ENCODE measurements at regions not wholly inside any gene's neighbourhood (a gene's known extent, or its start where the extent isn't known, plus 50 kb on each side); places are given as distances from the start of the nearest gene placed in this dataset.

DNA sequence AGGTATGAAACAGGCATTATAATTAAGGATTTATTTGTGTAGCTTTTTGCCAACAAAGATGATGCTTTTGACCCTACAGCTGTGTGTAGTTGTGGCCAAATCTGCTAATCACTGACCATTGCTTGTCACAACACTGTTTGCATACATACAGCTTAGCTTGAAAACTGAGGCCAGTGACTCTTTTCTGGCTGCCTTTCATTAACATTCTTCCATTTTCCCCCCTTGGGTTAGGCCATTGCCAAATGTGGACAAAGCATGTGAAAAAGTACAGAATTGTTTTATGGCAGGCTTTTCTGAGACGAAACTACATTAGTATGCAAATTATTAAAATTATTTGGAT lies 263.3 kb downstream of the SLC16A7 start (continued):
- TF ChIP-seq CBFB (CRISPR knock-in tag; IDR thresholded peaks at IDR 0.05; ENCODE audit: low read depth): no peak

DNA sequence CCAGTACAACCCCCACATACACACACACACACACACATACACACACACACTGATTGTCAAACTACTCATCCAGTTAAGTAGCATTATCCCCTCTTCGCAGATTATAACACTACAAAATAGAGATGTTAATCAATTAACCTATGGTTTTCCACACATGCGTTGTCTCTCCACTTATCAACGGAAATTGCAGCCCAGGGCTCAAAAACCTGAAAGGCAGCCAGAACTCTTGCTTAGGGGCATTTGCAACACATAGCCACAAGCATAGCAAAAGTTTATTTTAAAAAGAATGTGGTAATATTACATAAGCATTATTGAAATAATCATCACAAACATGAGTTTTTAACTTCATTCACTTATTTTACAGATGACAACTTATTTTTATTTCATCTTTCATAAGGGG lies 265.8 kb downstream of the SLC16A7 start:
- peaks cover 13% of the 10 kb centered on the region for H3K36me3 Mint-ChIP-seq
- no peaks in the 10 kb centered on the region for H3K27me3 Mint-ChIP-seq (ENCODE audit: low read depth)
- ChIA-PET CTCF (no interaction called here), POLR2A (no interaction called here)
- H3K4me1 Mint-ChIP-seq: no peaks in the 10 kb centered on the region
- no peak overlapping the region for H3K27ac Mint-ChIP-seq
- no peak for DNase-seq (ENCODE audit: low spot score)
- ATAC-seq: no peak
- H3K4me3 Mint-ChIP-seq: no peak overlapping the region
- TF ChIP-seq GABPB1 (CRISPR knock-in tag; IDR thresholded peaks at IDR 0.05) (no peak), ELF4 (CRISPR knock-in tag; IDR thresholded peaks at IDR 0.05; ENCODE audit: low read depth) (no peak), NFYB (CRISPR knock-in tag; conservative IDR thresholded peaks at IDR 0.05; ENCODE audit: low read depth) (no peak), ZNF263 (CRISPR knock-in tag; IDR thresholded peaks at IDR 0.05; ENCODE audit: low read depth) (no peak), ZNF416 (CRISPR knock-in tag; IDR thresholded peaks at IDR 0.05) (no peak), GRHL2 (CRISPR knock-in tag; IDR thresholded peaks at IDR 0.05; ENCODE audit: insufficient replicate concordance, severe bottlenecking) (no peak), IRF2 (CRISPR knock-in tag; IDR thresholded peaks at IDR 0.05; ENCODE audit: borderline replicate concordance, low read depth) (no peak), FOXK1 (CRISPR knock-in tag; IDR thresholded peaks at IDR 0.05) (no peak)
- TF ChIP-seq, protein P1, sequence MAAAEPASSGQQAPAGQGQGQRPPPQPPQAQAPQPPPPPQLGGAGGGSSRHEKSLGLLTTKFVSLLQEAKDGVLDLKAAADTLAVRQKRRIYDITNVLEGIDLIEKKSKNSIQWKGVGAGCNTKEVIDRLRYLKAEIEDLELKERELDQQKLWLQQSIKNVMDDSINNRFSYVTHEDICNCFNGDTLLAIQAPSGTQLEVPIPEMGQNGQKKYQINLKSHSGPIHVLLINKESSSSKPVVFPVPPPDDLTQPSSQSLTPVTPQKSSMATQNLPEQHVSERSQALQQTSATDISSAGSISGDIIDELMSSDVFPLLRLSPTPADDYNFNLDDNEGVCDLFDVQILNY (CRISPR knock-in tag; IDR thresholded peaks at IDR 0.05): no peak
- TF ChIP-seq, protein P2, sequence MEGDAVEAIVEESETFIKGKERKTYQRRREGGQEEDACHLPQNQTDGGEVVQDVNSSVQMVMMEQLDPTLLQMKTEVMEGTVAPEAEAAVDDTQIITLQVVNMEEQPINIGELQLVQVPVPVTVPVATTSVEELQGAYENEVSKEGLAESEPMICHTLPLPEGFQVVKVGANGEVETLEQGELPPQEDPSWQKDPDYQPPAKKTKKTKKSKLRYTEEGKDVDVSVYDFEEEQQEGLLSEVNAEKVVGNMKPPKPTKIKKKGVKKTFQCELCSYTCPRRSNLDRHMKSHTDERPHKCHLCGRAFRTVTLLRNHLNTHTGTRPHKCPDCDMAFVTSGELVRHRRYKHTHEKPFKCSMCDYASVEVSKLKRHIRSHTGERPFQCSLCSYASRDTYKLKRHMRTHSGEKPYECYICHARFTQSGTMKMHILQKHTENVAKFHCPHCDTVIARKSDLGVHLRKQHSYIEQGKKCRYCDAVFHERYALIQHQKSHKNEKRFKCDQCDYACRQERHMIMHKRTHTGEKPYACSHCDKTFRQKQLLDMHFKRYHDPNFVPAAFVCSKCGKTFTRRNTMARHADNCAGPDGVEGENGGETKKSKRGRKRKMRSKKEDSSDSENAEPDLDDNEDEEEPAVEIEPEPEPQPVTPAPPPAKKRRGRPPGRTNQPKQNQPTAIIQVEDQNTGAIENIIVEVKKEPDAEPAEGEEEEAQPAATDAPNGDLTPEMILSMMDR (IDR thresholded peaks at IDR 0.05): no peak
- TF ChIP-seq, protein P3, sequence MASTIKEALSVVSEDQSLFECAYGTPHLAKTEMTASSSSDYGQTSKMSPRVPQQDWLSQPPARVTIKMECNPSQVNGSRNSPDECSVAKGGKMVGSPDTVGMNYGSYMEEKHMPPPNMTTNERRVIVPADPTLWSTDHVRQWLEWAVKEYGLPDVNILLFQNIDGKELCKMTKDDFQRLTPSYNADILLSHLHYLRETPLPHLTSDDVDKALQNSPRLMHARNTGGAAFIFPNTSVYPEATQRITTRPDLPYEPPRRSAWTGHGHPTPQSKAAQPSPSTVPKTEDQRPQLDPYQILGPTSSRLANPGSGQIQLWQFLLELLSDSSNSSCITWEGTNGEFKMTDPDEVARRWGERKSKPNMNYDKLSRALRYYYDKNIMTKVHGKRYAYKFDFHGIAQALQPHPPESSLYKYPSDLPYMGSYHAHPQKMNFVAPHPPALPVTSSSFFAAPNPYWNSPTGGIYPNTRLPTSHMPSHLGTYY (CRISPR knock-in tag; IDR thresholded peaks at IDR 0.05): no peak
- TF ChIP-seq, protein P4, sequence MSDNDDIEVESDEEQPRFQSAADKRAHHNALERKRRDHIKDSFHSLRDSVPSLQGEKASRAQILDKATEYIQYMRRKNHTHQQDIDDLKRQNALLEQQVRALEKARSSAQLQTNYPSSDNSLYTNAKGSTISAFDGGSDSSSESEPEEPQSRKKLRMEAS (CRISPR knock-in tag; IDR thresholded peaks at IDR 0.05): no peak
- TF ChIP-seq, protein P5, sequence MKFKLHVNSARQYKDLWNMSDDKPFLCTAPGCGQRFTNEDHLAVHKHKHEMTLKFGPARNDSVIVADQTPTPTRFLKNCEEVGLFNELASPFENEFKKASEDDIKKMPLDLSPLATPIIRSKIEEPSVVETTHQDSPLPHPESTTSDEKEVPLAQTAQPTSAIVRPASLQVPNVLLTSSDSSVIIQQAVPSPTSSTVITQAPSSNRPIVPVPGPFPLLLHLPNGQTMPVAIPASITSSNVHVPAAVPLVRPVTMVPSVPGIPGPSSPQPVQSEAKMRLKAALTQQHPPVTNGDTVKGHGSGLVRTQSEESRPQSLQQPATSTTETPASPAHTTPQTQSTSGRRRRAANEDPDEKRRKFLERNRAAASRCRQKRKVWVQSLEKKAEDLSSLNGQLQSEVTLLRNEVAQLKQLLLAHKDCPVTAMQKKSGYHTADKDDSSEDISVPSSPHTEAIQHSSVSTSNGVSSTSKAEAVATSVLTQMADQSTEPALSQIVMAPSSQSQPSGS (CRISPR knock-in tag; IDR thresholded peaks at IDR 0.05; ENCODE audit: borderline replicate concordance, low read depth): no peak
- H3K9me3 Mint-ChIP-seq: peaks cover 23% of the 10 kb centered on the region

DNA sequence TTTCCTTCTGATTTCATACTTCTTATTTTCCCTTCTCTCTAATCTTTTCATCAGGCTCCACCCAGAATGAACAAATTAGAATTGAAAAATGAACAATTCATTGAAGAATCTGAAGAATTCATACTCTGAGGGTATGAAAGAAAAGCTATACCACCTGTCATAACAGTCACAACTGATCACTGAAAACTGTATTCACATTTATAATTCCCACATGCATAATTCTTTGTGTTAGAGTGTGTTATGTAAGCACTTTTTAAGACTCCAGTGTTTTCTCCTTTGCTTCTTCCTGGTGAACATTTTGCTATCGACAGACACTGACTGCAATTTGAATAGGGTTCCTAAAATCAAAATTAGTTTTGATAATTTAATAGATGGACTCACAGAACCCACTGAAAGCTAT lies 271.2 kb downstream of the SLC16A7 start:
- no peak for DNase-seq (ENCODE audit: low spot score)
- peaks cover 11% of the 10 kb centered on the region for H3K9me3 Mint-ChIP-seq
- ATAC-seq: no peak
- peaks cover 4% of the 10 kb centered on the region; the same call in 1 of the 2 replicates for H3K36me3 Mint-ChIP-seq
- no peaks in the 10 kb centered on the region for H3K27me3 Mint-ChIP-seq (ENCODE audit: low read depth)
- H3K4me1 Mint-ChIP-seq: no peaks in the 10 kb centered on the region
- H3K4me3 Mint-ChIP-seq: no peak overlapping the region
- no peak overlapping the region for H3K27ac Mint-ChIP-seq
- ChIA-PET CTCF (no interaction called here), POLR2A (no interaction called here)
- no peak for TF ChIP-seq MYBL2 (CRISPR knock-in tag; IDR thresholded peaks at IDR 0.05)
- TF ChIP-seq, protein P6, sequence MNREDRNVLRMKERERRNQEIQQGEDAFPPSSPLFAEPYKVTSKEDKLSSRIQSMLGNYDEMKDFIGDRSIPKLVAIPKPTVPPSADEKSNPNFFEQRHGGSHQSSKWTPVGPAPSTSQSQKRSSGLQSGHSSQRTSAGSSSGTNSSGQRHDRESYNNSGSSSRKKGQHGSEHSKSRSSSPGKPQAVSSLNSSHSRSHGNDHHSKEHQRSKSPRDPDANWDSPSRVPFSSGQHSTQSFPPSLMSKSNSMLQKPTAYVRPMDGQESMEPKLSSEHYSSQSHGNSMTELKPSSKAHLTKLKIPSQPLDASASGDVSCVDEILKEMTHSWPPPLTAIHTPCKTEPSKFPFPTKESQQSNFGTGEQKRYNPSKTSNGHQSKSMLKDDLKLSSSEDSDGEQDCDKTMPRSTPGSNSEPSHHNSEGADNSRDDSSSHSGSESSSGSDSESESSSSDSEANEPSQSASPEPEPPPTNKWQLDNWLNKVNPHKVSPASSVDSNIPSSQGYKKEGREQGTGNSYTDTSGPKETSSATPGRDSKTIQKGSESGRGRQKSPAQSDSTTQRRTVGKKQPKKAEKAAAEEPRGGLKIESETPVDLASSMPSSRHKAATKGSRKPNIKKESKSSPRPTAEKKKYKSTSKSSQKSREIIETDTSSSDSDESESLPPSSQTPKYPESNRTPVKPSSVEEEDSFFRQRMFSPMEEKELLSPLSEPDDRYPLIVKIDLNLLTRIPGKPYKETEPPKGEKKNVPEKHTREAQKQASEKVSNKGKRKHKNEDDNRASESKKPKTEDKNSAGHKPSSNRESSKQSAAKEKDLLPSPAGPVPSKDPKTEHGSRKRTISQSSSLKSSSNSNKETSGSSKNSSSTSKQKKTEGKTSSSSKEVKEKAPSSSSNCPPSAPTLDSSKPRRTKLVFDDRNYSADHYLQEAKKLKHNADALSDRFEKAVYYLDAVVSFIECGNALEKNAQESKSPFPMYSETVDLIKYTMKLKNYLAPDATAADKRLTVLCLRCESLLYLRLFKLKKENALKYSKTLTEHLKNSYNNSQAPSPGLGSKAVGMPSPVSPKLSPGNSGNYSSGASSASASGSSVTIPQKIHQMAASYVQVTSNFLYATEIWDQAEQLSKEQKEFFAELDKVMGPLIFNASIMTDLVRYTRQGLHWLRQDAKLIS (CRISPR knock-in tag; IDR thresholded peaks at IDR 0.05; ENCODE audit: borderline replicate concordance): no peak
- no peak for TF ChIP-seq KAT7 (CRISPR knock-in tag; IDR thresholded peaks at IDR 0.05; ENCODE audit: borderline replicate concordance)
- TF ChIP-seq, protein P7, sequence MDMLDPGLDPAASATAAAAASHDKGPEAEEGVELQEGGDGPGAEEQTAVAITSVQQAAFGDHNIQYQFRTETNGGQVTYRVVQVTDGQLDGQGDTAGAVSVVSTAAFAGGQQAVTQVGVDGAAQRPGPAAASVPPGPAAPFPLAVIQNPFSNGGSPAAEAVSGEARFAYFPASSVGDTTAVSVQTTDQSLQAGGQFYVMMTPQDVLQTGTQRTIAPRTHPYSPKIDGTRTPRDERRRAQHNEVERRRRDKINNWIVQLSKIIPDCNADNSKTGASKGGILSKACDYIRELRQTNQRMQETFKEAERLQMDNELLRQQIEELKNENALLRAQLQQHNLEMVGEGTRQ (CRISPR knock-in tag; IDR thresholded peaks at IDR 0.05): no peak
